ENCODE measurements at regions not wholly inside any gene's neighbourhood (a gene's known extent, or its start where the extent isn't known, plus 50 kb on each side); places are given as distances from the start of the nearest gene placed in this dataset.

GRCh38 chr2:60003076-60003475, 550.4 kb downstream of the BCL11A start:
- no peak for ATAC-seq (ENCODE audit: insufficient number of reproducible peaks, low FRiP score, low read depth)
- Histone ChIP-seq H3K27ac (no peak overlapping the region), H3K9me3 (no peaks in the 10 kb centered on the region)

GRCh38 chr2:60002183-60002867, 551.1 kb downstream of the BCL11A start:
- ATAC-seq (ENCODE audit: insufficient number of reproducible peaks, low FRiP score, low read depth) = no peak
- Histone ChIP-seq H3K27me3 (replicated peaks; ENCODE audit: insufficient read depth) (no peaks in the 10 kb centered on the region), H3K36me3 (no peaks in the 10 kb centered on the region), H3K4me1 (ENCODE audit: control insufficient read depth in 1 of 2, low read depth in 2 of 2) (no peaks in the 10 kb centered on the region), H3K27ac (no peak overlapping the region), H3K9me3 (no peaks in the 10 kb centered on the region), H3K4me3 (no peak overlapping the region)
- TF ChIP-seq CTCF (IDR thresholded peaks at IDR 0.05) = no peak
- no peak for DNase-seq (ENCODE audit: low spot score)

More at GRCh38 chr2:60003076-60003475, 550.4 kb downstream of the BCL11A start:
- no peak for DNase-seq (ENCODE audit: low spot score)
- Histone ChIP-seq H3K27me3 (replicated peaks; ENCODE audit: insufficient read depth) (no peaks in the 10 kb centered on the region), H3K4me3 (no peak overlapping the region), H3K4me1 (ENCODE audit: control insufficient read depth in 1 of 2, low read depth in 2 of 2) (no peaks in the 10 kb centered on the region), H3K36me3 (no peaks in the 10 kb centered on the region)
- TF ChIP-seq CTCF (IDR thresholded peaks at IDR 0.05) = no peak

GRCh38 chr2:60000686-60001085, 552.8 kb downstream of the BCL11A start:
- H3K4me1 ChIP-seq (ENCODE audit: control insufficient read depth in 1 of 2, low read depth in 2 of 2) = no peaks in the 10 kb centered on the region
- no peaks in the 10 kb centered on the region for H3K9me3 ChIP-seq
- H3K36me3 ChIP-seq = no peaks in the 10 kb centered on the region
- no peaks in the 10 kb centered on the region for H3K27me3 ChIP-seq (replicated peaks; ENCODE audit: insufficient read depth)
- ATAC-seq (ENCODE audit: insufficient number of reproducible peaks, low FRiP score, low read depth) = no peak
- TF ChIP-seq CTCF (IDR thresholded peaks at IDR 0.05) = no peak
- no peak overlapping the region for H3K4me3 ChIP-seq
- no peak for DNase-seq (ENCODE audit: low spot score)
- H3K27ac ChIP-seq = no peak overlapping the region

GRCh38 chr2:59998324-59998723, 555.1 kb downstream of the BCL11A start:
- ATAC-seq (ENCODE audit: insufficient number of reproducible peaks, low FRiP score, low read depth) (no peak), DNase-seq (ENCODE audit: low spot score) (no peak)
- no peaks in the 10 kb centered on the region for H3K4me1 ChIP-seq (ENCODE audit: control insufficient read depth in 1 of 2, low read depth in 2 of 2)
- H3K36me3 ChIP-seq = no peaks in the 10 kb centered on the region
- H3K27ac ChIP-seq = no peak overlapping the region
- H3K9me3 ChIP-seq = no peaks in the 10 kb centered on the region
- no peak for TF ChIP-seq CTCF (IDR thresholded peaks at IDR 0.05)
- H3K4me3 ChIP-seq = no peak overlapping the region
- no peaks in the 10 kb centered on the region for H3K27me3 ChIP-seq (replicated peaks; ENCODE audit: insufficient read depth)

GRCh38 chr2:59997371-59997770, 556.1 kb downstream of the BCL11A start:
- no peak overlapping the region for H3K4me3 ChIP-seq
- no peak for ATAC-seq (ENCODE audit: insufficient number of reproducible peaks, low FRiP score, low read depth)
- H3K27ac ChIP-seq = no peak overlapping the region
- no peak for TF ChIP-seq CTCF (IDR thresholded peaks at IDR 0.05)
- H3K4me1 ChIP-seq (ENCODE audit: control insufficient read depth in 1 of 2, low read depth in 2 of 2) = no peaks in the 10 kb centered on the region
- H3K9me3 ChIP-seq = no peaks in the 10 kb centered on the region
- H3K27me3 ChIP-seq (replicated peaks; ENCODE audit: insufficient read depth) = no peaks in the 10 kb centered on the region
- H3K36me3 ChIP-seq = no peaks in the 10 kb centered on the region
- no peak for DNase-seq (ENCODE audit: low spot score)
